ENCODE measurements at regions not wholly inside any gene's neighbourhood (a gene's known extent, or its start where the extent isn't known, plus 50 kb on each side); places are given as distances from the start of the nearest gene placed in this dataset.

DNA sequence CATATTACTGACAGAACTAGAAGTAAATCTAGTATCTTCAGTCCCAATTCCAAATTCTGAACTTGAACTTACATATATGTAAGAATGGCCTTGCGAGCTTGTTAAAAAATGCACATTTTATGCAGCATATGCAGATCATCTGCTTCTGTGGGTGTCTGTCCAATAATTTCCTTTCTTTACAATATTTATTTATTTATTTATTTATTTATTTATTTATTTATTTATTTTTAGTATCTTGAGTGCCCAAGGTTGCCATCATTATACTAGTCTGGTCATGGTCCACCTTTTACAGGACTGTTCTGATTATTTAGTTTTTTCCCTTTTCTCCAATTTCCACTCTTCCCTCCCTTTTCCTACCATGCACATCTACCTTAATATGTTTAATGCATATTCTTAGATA is 528.4 kb downstream of the COL12A1 start:
- H3K4me3 ChIP-seq (ENCODE audit: low read depth, low read length) = no peak overlapping the region
- TF ChIP-seq, protein P1, sequence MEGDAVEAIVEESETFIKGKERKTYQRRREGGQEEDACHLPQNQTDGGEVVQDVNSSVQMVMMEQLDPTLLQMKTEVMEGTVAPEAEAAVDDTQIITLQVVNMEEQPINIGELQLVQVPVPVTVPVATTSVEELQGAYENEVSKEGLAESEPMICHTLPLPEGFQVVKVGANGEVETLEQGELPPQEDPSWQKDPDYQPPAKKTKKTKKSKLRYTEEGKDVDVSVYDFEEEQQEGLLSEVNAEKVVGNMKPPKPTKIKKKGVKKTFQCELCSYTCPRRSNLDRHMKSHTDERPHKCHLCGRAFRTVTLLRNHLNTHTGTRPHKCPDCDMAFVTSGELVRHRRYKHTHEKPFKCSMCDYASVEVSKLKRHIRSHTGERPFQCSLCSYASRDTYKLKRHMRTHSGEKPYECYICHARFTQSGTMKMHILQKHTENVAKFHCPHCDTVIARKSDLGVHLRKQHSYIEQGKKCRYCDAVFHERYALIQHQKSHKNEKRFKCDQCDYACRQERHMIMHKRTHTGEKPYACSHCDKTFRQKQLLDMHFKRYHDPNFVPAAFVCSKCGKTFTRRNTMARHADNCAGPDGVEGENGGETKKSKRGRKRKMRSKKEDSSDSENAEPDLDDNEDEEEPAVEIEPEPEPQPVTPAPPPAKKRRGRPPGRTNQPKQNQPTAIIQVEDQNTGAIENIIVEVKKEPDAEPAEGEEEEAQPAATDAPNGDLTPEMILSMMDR (IDR thresholded peaks at IDR 0.05; ENCODE audit: control insufficient read depth, extremely low read depth, insufficient read depth) = no peak

DNA sequence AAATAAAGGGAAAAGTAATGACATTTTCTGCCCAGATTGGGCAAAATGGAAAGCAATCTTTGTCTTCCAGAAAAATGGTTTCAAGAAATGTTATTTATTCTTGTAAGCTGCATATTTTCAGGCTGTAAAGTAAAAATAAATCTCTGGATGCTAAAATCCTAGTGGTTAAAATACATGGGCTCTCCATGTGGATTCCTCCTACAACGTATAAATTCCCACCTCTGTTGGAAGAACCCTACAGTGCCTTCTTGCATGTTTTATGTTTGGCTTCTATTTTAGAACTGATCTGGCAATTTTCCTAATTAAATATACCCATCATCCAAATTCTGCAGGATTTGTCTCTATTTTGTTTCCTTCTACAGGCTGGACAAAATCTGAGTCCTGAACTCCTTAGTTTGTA is 528.9 kb downstream of the COL12A1 start:
- TF ChIP-seq, protein P1 (IDR thresholded peaks at IDR 0.05; ENCODE audit: control insufficient read depth, extremely low read depth, insufficient read depth) = no peak
- no peak for DNase-seq (ENCODE audit: low read depth)
- H3K4me3 ChIP-seq (ENCODE audit: low read depth, low read length) = no peak overlapping the region

More for the DNA sequence above, 528.4 kb downstream of the COL12A1 start:
- no peak for DNase-seq (ENCODE audit: low read depth)

DNA sequence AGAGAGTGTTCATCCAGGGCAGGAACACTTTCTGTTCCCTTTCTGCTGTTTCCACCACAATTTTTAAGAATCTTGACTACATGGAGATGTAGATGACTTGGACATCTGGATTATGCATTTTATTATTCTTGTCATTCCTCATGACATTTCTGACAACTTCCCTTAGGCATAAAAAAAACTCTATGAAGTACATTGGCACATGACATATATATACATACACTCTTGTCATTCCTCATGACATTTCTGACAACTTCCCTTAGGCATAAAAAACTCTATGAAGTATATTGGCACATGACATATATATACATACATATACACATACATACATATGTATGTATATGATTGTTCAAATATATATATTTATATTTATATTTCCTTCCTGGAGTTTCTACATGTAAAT is 531.5 kb downstream of the COL12A1 start:
- H3K4me3 ChIP-seq (ENCODE audit: low read depth, low read length) = no peak overlapping the region
- TF ChIP-seq, protein P1 (IDR thresholded peaks at IDR 0.05; ENCODE audit: control insufficient read depth, extremely low read depth, insufficient read depth) = no peak
- no peak for DNase-seq (ENCODE audit: low read depth)

DNA sequence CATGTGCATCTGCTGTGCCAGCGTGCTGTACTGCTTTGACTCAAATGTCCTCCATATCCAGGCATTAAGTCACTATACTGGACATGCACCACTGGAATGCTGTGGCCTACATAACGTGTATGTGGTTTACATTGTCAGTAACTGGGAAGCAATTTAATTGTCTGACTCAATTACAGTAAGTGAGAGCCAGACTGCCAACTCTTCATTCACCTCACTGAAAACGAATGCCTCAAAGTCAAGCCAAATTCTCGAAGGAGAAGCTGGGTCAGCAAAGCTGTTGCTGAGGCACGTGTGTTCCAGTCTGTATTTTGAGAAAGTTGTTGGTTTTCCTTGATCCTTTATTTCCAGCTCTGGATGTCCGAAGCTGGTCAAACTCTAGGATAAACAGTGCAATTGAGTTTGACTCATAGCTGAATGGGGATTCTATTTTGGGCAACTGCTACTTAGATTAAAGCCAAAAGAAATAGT is 534.3 kb downstream of the COL12A1 start:
- DNase-seq (ENCODE audit: low read depth) = no peak
- TF ChIP-seq, protein P1 (IDR thresholded peaks at IDR 0.05; ENCODE audit: control insufficient read depth, extremely low read depth, insufficient read depth) = no peak

DNA sequence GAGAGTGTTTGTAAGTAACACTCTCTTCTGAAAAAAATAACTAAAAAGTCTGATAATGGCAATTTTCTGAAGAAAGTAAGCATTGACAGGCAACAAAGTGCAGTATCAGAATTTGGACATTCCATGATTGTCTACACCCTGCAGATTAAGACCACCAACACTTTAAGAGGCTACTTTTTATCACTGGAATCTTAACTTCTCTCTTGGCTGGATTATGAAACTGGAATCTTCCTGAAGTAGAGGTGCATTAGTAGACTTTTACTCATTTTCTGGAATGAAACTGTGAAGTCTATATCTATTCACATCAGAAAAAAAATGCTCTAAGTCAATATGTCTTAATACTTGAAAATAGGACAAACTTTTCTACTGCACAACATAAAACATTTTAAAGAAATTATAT is 547.5 kb downstream of the COL12A1 start:
- TF ChIP-seq, protein P1 (IDR thresholded peaks at IDR 0.05; ENCODE audit: control insufficient read depth, extremely low read depth, insufficient read depth) = no peak
- H3K4me3 ChIP-seq (ENCODE audit: low read depth, low read length) = no peak overlapping the region
- no peak for DNase-seq (ENCODE audit: low read depth)

More for the DNA sequence above, 534.3 kb downstream of the COL12A1 start:
- H3K4me3 ChIP-seq (ENCODE audit: low read depth, low read length) = no peak overlapping the region

DNA sequence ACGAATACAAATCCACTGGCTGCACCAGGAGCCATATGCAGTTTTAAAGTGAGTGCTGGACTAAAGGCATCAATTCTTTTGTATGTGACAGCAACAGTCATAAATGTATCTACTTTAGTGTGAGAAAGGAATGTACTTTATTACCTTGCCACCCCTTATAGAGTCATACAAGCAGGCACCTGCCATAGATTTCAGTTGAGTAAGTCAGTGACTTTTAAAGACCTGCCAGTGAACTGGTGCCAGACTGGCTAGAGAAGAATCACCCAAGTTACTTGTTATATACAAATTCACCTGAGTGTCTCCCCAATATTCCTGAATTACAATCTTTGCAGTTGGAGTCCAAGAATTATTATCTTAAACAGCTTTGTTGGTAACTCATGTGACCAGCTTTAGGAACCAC is 547.9 kb downstream of the COL12A1 start:
- TF ChIP-seq, protein P1 (IDR thresholded peaks at IDR 0.05; ENCODE audit: control insufficient read depth, extremely low read depth, insufficient read depth) = no peak
- no peak for DNase-seq (ENCODE audit: low read depth)
- no peak overlapping the region for H3K4me3 ChIP-seq (ENCODE audit: low read depth, low read length)

DNA sequence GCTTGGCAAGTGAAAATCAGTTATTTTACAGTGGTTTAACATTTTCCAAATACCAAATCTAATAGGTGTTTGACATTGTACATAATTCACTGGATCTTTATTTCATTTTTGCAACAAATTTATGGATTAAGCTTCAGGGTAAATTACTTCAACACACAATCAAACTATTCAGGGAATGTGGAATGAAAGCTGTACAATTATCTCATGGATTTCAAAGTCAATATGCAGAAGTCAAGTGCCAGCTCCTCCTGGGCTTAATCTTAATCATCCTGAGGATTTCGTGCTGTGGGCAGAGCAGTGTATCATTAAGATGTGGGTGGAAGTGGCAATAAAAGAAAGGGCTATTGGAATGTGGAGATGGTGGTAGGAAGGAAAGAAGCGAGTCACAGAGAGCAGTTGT is 548.8 kb downstream of the COL12A1 start:
- TF ChIP-seq, protein P1 (IDR thresholded peaks at IDR 0.05; ENCODE audit: control insufficient read depth, extremely low read depth, insufficient read depth) = no peak
- DNase-seq (ENCODE audit: low read depth) = no peak
- no peak overlapping the region for H3K4me3 ChIP-seq (ENCODE audit: low read depth, low read length)
